Amygdala (tissue), 56 donors: ENCODE measurements at regions not wholly inside any gene's neighbourhood (a gene's known extent, or its start where the extent isn't known, plus 50 kb on each side); places are given as distances from the start of the nearest gene placed in this dataset.

Experiments used
- DNase-seq, 56 donors: peaks; one replicate each; lab custom pipeline; 2025; lab: John Stamatoyannopoulos, UW

DNA sequence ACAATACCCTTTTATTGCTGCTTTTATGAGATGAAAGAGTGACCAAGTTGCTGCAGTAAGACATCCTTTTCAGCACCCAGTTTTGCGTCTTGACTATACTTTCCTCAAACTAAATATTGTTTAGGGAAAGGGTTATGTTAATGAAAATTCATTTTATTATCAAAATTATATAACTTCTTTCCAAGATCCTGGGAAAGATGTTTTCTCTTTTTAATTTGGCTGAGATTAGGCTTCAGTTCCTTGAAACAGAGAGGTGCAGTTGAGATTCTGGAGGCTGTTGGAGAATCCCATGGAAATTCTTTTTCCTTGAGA lies 91.6 kb upstream of the KCNA3 start:
- DNase-seq: no peak

DNA sequence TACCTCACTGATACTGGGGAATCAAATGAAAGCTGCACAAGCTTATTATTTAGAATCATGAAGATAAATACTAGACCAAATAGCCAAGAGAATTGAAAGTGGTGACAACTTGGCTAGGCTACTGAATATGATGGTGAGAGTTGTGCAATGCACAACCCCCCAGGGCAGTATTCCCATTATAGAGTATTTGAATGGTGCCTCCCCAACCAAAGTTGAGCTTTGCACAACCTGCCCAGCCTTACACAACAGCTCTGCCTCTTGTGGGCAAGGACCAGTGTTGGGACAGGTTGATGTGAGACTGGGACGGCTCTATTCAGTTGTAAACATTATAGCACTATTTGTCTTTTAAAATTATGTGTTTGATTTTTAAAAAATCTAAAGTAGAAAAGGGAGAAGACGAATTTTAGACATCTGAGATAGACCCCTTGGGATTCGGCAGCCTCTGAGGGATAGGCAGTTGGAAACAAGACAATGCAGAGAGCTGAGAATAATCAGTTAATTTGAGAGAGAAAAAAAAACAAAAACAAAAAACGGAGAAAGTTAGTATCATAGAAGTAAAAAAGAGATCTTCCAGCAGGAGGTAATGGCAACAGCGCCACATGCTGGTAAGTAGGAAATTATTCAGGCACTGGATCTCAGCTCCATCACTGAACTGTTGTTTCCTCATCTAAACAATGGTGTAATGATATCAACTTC lies 91.0 kb upstream of the KCNA3 start:
- peak in 15 of 56 donors; percentile 5 to 58 (median 25) for DNase-seq

DNA sequence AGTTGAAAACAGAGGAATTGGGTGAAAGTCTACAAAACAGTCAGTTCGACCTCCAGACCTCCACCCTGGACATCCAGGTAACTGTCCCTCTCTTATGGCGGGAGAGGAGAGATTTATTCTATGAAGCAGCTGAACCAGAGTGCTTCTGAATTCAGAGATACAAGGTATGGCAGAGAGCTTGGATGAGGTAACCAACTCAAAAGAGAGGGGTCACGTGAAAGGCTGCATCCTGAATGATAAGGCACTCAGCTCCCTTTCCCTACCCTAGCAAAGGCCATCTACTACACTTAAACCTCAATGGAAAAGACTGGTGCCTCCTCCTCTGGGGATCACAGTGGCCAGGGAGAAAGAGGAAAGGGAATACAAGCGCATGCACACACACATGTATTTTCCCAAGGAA lies 88.4 kb upstream of the KCNA3 start:
- DNase-seq: no peak

DNA sequence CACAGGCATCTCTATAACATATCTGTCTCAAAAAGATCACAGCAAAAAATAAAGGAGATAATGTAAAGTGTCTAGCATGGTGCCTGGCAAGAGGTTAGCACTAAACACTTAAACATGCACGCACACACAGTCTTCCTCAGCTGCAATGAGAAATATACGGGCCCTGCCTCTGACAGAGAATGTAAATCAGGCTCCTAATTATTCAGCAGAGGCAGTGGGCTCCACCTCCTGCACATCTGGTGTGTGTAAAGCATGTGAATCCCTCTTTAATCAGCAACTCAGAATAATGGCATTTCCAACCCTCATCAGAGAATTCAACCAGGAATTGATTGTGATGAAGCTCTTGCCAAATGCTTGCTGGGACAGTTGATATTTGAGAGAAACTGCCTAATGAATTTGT lies 85.6 kb upstream of the KCNA3 start:
- no peak for DNase-seq

DNA sequence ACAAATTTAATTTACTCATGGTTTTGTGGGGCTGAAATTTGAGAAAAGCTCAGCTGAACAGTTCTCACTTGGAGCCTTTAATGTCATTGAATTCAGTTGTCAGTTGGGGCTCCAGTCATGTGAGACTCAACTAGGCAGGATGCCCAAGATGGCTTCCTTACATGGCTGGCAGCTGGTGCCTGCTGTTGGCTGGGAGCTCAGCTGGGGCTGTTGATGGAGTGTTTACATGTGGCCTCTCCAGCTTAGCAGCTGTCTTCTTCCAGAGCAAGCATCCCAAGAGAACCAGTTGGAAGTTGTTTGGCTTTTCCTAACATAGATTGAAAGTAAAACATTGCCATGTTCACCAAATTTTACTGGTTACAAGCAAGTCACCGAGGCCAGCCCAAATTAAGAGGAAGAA lies 81.8 kb upstream of the KCNA3 start:
- peak in 27 of 56 donors; percentile 8 to 68 (median 34) for DNase-seq

DNA sequence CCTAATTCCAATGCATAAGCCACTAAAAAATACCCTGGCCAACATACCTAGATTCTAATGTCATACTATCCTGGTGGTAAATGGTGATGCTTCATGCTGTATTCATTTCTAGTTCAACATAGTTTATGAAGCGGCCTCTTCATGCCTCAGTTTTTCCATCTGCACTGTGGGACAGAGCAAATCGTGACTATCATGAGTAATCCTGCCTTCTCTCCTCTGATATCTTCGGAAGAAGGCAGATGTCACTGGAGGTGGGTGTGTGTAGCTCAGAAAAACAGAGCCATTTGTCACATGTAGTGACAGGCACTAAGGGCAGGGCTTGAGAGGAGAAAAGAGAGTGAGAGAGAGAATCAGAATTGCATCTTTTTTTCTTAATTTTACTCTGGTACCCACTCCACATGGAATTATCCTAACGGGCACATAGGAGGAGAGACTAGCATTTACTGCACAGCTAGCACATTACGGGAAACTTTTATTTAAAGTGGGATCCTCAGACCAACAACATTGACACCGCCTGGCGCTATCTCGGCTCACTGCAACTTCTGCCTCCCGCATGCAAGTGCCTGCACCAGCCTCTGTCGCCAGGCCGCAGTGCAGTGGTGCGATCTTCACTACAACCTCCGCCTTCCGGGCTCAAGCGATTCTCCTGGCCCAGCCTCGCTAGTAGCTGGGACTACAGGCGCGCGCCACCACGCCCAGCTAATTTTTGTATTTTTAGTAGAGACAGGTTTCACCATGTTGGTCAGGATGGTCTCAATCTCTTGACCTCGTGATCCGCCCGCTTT lies 78.4 kb upstream of the KCNA3 start:
- no peak for DNase-seq

DNA sequence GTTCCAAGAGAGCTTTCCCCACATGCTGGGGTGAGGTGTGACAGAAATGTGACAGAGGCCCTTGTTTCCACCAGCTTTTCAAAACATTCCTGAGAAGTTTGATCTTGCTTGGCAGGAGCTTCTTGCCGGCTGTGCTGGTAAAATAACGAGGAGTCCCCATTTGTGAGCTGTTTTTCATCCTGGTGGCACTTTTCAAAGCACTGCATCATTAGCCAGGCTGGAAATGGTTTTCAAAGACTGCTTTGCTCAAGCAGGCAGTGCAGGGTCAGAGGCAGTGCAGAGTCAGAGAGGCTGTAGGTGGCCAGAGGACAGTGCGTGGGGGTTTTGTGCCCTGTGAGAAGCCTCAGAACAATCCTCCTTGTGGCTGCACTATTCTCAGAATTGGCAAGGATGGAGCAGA lies 75.8 kb upstream of the KCNA3 start:
- peak in 4 of 56 donors; percentile 14 to 40 (median 28) for DNase-seq

DNA sequence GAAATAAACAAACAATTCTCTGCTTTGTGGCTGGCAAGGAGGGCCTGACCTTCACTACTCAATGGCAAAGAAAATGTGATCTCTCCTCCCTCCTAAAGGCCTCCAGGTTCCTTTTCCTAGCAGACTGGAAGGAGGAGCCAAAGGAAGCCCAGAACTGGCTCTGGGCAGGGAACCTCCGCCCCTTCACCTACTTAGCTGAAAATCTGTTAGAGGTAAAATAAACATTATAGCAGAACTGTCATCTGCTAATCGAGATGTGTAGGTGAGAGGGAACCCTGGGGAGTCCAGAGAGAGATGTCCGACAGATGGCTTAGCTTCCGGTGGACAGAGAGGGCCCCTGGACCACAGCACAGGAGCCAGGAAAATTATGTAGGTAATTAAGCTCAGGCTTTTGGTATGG lies 75.2 kb upstream of the KCNA3 start:
- no peak for DNase-seq

DNA sequence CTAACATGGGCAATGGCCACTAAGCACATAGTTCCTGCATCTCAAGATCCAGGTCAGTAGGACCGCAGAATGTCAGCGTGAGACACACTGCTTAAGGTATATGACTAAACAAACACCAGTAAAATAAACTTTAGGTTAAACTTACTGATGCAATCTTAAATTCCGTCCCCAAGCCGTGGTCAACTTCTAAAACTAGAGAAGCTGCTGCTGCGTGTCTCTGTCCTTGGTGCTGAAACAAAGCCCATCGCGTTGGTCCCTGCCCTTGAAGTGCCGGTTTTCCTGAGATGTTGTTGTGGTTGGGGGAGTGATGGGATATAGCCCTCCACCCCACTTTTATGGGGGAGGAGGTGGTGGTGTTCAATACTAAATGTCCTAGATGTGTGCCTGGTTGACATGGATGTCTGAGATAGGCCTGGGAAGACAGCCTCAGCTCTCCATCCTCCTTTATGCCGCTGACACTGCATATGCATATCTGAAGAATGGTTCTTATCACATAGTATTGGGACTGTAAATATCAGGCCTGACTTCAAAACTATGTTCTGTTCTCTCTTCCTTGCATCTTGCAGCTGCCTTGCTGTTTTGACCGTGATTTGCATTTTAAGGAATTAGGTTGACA lies 72.0 kb upstream of the KCNA3 start:
- DNase-seq: peak in 5 of 56 donors; percentile 4 to 37 (median 21)

DNA sequence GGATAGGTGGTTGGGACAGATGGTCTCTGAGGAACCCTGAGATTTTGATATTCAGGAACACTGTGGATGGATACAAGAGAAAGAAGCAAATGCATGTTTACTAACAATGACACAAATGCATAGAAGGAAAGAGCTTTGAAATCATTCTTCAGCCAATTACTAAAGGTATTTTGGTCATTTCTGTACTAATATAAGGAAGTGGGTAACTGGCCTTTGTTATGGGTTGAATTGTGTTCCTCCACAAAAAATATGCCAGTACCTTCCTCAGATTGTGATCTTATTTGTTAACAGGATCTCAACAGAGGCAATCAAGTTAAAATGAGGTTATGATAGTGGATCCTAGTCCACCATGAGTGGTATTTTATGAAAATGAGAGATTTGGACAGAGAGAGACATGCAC lies 68.7 kb upstream of the KCNA3 start:
- DNase-seq: no peak

DNA sequence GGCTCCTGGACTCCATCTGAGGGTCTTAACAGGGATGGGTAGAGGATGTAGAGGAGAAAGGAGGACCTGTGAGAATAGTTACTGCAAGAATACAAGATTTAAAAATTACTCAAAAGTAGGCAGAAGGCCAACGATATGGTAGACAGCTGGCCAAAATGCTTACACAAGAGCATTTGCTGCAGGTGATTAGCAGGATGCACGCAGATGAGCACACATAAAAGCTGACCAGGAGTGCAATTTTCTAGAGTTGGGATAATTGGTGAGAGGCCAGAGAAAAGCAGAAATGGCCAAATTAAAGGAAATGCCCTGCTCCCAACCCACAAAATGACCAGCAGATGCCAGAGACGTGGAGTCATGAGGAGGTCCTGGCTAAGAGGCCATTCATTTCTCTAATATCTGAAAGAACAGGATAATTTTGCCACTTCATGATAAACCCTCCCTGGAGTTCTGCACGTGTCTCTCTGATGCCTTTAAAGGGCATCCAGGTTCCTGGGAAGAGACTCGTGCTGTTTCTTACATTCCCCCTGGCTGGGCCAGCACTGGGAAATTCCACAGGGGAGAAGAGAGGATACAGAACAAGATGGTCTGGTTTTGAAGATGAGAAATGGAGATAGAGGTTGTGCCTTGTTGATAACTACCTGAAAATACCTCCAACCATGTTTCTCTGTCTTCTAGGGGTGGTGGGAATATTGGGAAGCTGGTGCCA lies 62.3 kb upstream of the KCNA3 start:
- DNase-seq: no peak

DNA sequence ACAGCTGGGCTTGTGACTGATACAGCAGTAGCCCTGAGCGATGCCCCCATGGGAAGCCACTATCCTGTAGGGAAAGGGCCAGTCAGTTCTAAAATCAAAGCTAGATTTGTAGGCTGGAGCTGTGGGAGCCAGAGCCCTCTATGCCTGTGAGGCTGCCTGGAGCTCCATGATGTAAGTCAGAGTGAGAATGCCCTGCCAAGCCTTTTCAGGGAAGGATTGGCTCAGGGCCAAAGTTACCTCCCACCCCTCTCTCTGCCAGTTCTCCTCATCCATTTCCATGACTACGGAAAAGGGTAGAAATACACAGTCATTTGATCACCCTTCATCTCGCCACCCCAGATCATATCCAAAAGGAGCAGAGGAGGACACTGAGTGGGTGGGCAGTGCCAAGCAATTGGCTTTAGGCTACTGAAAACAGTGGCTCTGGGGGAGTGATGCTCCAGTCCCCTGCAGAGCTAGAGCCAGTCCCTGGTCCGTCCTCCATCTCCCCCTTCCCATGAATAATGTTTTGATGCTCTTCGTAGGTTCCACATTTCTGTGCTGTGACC lies 59.5 kb upstream of the KCNA3 start:
- DNase-seq: peak in 17 of 56 donors; percentile 5 to 56 (median 28)

DNA sequence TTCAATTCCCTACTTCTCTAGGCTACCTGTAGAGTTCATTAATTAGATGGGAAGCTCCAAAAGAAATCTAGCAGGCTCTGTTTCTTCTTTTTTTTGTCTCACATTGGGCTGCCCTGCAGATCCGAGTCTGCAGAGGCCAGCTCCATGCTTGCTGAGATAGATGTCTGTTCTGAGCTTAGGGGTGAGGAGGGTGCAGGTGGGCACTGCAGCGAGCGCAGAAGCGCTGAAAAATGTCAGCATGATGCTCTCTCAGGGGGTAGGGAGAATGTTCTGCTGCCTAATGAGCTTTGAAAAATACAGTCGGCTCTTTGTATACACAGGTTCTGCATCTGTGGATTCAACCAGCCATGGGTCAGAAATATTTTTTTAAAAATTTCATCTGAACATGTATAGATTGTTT lies 56.8 kb upstream of the KCNA3 start:
- DNase-seq: no peak

DNA sequence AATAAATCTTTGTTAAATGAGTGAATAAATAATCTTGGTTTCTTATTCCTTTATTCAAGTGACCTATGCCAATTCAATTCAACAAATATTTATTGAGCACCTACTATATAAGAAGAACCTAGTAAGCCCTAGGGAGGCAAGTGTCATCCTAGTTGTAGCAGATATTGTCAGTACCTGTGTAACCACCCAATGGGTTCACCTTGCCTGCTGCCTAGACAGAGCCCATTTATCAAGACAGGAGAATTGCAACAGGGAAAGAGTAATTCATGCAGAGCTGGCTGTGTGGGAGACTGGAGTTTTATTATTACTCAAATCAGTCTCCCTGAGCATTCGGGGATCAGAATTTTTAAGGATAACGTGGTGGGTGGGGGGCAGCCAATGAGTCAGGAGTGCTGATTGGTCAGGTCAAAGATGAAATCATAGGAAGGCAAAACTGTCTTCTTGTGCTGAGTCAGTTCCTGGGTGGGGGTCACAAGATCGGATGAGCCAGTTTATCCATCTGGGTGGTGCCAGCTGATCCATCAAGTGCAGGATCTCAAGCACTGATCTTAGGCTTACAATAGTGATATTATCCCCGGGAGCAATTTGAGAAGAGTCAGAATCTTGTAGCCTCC lies 53.8 kb upstream of the KCNA3 start:
- DNase-seq: no peak

DNA sequence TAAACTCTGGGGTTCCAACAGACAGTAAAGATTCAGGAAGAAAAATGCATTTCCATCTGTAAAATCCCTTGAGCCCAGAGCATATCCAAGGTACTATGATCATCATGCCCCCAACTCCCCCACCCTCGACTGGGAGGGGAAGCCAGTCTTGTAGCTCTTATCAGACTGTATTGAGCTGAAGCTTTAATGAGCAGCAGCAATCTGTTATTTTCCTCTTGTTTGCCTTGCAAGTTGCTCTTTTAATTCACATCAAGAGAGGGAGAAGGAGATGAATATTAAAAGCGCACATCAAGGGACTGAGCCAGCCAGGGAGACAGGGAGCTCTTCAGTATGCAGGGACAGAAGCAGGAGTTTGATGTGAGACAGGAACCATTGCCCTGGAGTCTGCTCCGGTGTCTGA lies 52.5 kb upstream of the KCNA3 start:
- no peak for DNase-seq

DNA sequence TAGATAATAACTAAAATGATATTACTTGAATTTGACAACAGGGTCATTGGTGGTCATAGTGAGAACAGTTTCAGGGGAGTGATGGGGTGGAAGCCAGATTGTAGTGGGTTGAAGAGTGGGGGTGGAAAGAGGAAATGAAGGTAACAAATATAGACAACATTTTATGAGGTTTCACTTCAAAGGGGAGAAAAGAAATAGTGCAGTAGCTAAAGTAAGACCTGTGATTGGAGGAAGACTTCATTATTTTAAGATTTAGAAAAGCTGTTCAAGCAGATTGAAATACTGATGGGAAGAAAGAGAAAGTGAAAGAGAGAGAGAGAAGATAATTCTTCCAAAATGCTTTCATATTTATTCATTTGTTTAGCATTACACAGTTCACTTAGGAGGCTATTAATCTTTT lies 52.0 kb upstream of the KCNA3 start:
- DNase-seq: no peak
